OCI-LY3 (cell line): ENCODE measurements at regions not wholly inside any gene's neighbourhood (a gene's known extent, or its start where the extent isn't known, plus 50 kb on each side); places are given as distances from the start of the nearest gene placed in this dataset.

ENCODE experiments used
- CTCF ChIP-seq: fragments of 200-600, 300-600 bp; sonication (generic); IDR thresholded peaks from 2 replicates; pipeline ENCODE4 v1.5.1; 2014; ENCODE audit warnings: antibody characterized with exemption, low read length, low read depth
- EZH2phosphoT487 ChIP-seq: fragments of 200-600 bp; shearing (Covaris generic); IDR thresholded peaks from 2 replicates; pipeline ENCODE4 v1.6.1; 2018; ENCODE audit warnings: antibody characterized with exemption, mixed run types, low read depth

GRCh38 chr10:78300526-78300925 lies 266.9 kb downstream of the RPS24 start:
- TF ChIP-seq CTCF (no peak), EZH2phosphoT487 (no peak)
